GM21825 (cell line): ENCODE measurements at regions not wholly inside any gene's neighbourhood (a gene's known extent, or its start where the extent isn't known, plus 50 kb on each side); places are given as distances from the start of the nearest gene placed in this dataset.

Source experiments
- ATAC-seq: cut with Tn5 transposase; IDR thresholded peaks from one replicate; pipeline ENCODE4 v1.9.1; 2021; ENCODE audit warnings: mild to moderate bottlenecking, moderate library complexity; ENCODE audit not compliant: unreplicated experiment

GRCh38 chr21:28828021-28828420 lies 164.7 kb downstream of the LTN1 start:
- no peak for ATAC-seq

GRCh38 chr21:28827422-28827821 lies 165.3 kb downstream of the LTN1 start:
- no peak for ATAC-seq

- ATAC-seq = no peak
Measured at GRCh38 chr21:28826569-28826968, 166.1 kb downstream of the LTN1 start.

- no peak for ATAC-seq
Measured at GRCh38 chr21:28826021-28826420, 166.7 kb downstream of the LTN1 start.

GRCh38 chr21:28823429-28823828 lies 169.2 kb downstream of the LTN1 start:
- ATAC-seq = no peak

GRCh38 chr21:28822486-28823335 lies 170.0 kb downstream of the LTN1 start:
- ATAC-seq = no peak

- no peak for ATAC-seq
Measured at GRCh38 chr21:28822123-28822399, 170.6 kb downstream of the LTN1 start.

GRCh38 chr21:28821276-28822122 lies 171.2 kb downstream of the LTN1 start:
- no peak for ATAC-seq

- ATAC-seq = no peak
Measured at GRCh38 chr21:28818663-28819278, 173.9 kb downstream of the LTN1 start.

- no peak for ATAC-seq
Measured at GRCh38 chr21:28817871-28818270, 174.8 kb downstream of the LTN1 start.

GRCh38 chr21:28811860-28812259 lies 180.8 kb downstream of the LTN1 start:
- ATAC-seq = no peak

- ATAC-seq = no peak
Measured at GRCh38 chr21:28810826-28811524, 181.7 kb downstream of the LTN1 start.

- no peak for ATAC-seq
Measured at GRCh38 chr21:28805885-28806284, 186.8 kb downstream of the LTN1 start.

- ATAC-seq = no peak
Measured at GRCh38 chr21:28804089-28804670, 188.5 kb downstream of the LTN1 start.

- no peak for ATAC-seq
Measured at GRCh38 chr21:28801906-28802305, 190.8 kb downstream of the LTN1 start.

- no peak for ATAC-seq
Measured at GRCh38 chr21:28799926-28800325, 192.8 kb downstream of the LTN1 start.

- no peak for ATAC-seq
Measured at GRCh38 chr21:28798798-28799197, 193.9 kb downstream of the LTN1 start.

- no peak for ATAC-seq
Measured at GRCh38 chr21:28795251-28795650, 197.4 kb downstream of the LTN1 start.

- ATAC-seq = no peak
Measured at GRCh38 chr21:28794371-28794851, 198.3 kb downstream of the LTN1 start.

- ATAC-seq = no peak
Measured at GRCh38 chr21:28793043-28793442, 199.6 kb downstream of the LTN1 start.
